Endodermal cell (in vitro differentiated cells): ENCODE measurements at regions not wholly inside any gene's neighbourhood (a gene's known extent, or its start where the extent isn't known, plus 50 kb on each side); places are given as distances from the start of the nearest gene placed in this dataset.

Experiments
- DNase-seq: peaks from one replicate; pipeline ENCODE4 v3.0.0-alpha.2; 2017
- H3K27ac ChIP-seq: 2 replicates; pipeline ENCODE4 v1.5.1; 2013; ENCODE audit warnings: mild to moderate bottlenecking, low read depth, low read length, moderate library complexity
- H3K27me3 ChIP-seq: 2 replicates; pipeline ENCODE4 v1.6.1; 2013; ENCODE audit warnings: mild to moderate bottlenecking, low read length, moderate library complexity; ENCODE audit not compliant: insufficient read depth, control insufficient read depth, poor library complexity, severe bottlenecking
- H3K36me3 ChIP-seq: 2 replicates; pipeline ENCODE4 v1.7.0; 2013; ENCODE audit warnings: mild to moderate bottlenecking, low read length, moderate library complexity; ENCODE audit not compliant: control insufficient read depth, insufficient read depth
- H3K4me1 ChIP-seq: one replicate; pipeline ENCODE4 v1.7.0; 2013; ENCODE audit warnings: low read length; ENCODE audit not compliant: control insufficient read depth, insufficient read depth
- H3K4me3 ChIP-seq: 2 replicates; pipeline ENCODE4 v1.5.1; 2013; ENCODE audit warnings: mild to moderate bottlenecking, low read length, moderate library complexity
- H3K9ac ChIP-seq: 2 replicates; pipeline ENCODE4 v1.6.1; 2013; ENCODE audit warnings: mild to moderate bottlenecking, low read length, moderate library complexity; ENCODE audit not compliant: poor library complexity, severe bottlenecking; ENCODE audit errors: extremely low read depth
- H3K9me3 ChIP-seq: 2 replicates; pipeline ENCODE4 v1.6.1; 2013; ENCODE audit warnings: mild to moderate bottlenecking, low read length, moderate library complexity; ENCODE audit not compliant: control insufficient read depth
- H3K27ac Mint-ChIP-seq: 2 replicates; pipeline ENCODE4 v1.8.0; 2020; ENCODE audit warnings: mixed read lengths
- H3K27me3 Mint-ChIP-seq: 2 replicates; pipeline ENCODE4 v1.8.0; 2021; ENCODE audit warnings: mild to moderate bottlenecking, mixed read lengths; ENCODE audit not compliant: insufficient read depth
- H3K36me3 Mint-ChIP-seq: 2 replicates; pipeline ENCODE4 v1.8.0; 2020; ENCODE audit warnings: low read depth, mixed read lengths
- H3K4me1 Mint-ChIP-seq: 2 replicates; pipeline ENCODE4 v1.8.0; 2020; ENCODE audit warnings: mixed read lengths
- H3K4me3 Mint-ChIP-seq: 2 replicates; pipeline ENCODE4 v1.8.0; 2020; ENCODE audit warnings: mild to moderate bottlenecking, moderate library complexity, mixed read lengths
- H3K9me3 Mint-ChIP-seq: 2 replicates; pipeline ENCODE4 v1.8.0; 2020; ENCODE audit warnings: mild to moderate bottlenecking, mixed read lengths
- CTCF ChIP-seq: fragments of 200-600 bp; sonication (generic); conservative IDR thresholded peaks from 2 replicates; pipeline ENCODE4 v1.5.0; 2021; ENCODE audit warnings: antibody characterized with exemption, mild to moderate bottlenecking
- WGBS, 2 experiments: methylation state at CpG; one replicate each; pipeline versions ENCODE4 v1.1.5 to v1.1.7; 2013; ENCODE audit warnings: missing lambda C conversion rate in 2 of 2, mixed read lengths in 1 of 2; ENCODE audit not compliant: insufficient coverage in 1 of 2, insufficient read length in 1 of 2; 5-methylcytosine and 5-hydroxymethylcytosine counted together

GRCh38 chr13:73433458-73433857 lies 374.7 kb downstream of the KLF5 start:
- no peaks in the 10 kb centered on the region for H3K36me3 Mint-ChIP-seq
- no peak for TF ChIP-seq CTCF
- no peak for DNase-seq
- peaks cover 18% of the 10 kb centered on the region for H3K9me3 ChIP-seq
- WGBS, 2 experiments: 97 to 100% methylated on average over 1 of the region's 1 CpG
- H3K4me1 ChIP-seq: no peaks in the 10 kb centered on the region
- H3K27me3 ChIP-seq: no peaks in the 10 kb centered on the region
- H3K4me1 Mint-ChIP-seq: no peaks in the 10 kb centered on the region
- H3K9ac ChIP-seq: no peak overlapping the region
- no peak overlapping the region for H3K27ac Mint-ChIP-seq
- no peak overlapping the region for H3K4me3 Mint-ChIP-seq
- no peak overlapping the region for H3K4me3 ChIP-seq
- no peak overlapping the region for H3K27ac ChIP-seq
- H3K36me3 ChIP-seq: no peaks in the 10 kb centered on the region
- H3K27me3 Mint-ChIP-seq: no peaks in the 10 kb centered on the region
- H3K9me3 Mint-ChIP-seq: peaks cover 15% of the 10 kb centered on the region

GRCh38 chr13:73429701-73430100 lies 370.9 kb downstream of the KLF5 start:
- no peaks in the 10 kb centered on the region for H3K9me3 ChIP-seq
- H3K4me1 Mint-ChIP-seq: no peaks in the 10 kb centered on the region
- H3K27me3 ChIP-seq: no peaks in the 10 kb centered on the region
- no peak overlapping the region for H3K27ac ChIP-seq
- H3K4me3 ChIP-seq: no peak overlapping the region
- peaks cover 2% of the 10 kb centered on the region for H3K9me3 Mint-ChIP-seq
- no peak overlapping the region for H3K27ac Mint-ChIP-seq
- no peak overlapping the region for H3K9ac ChIP-seq
- no peak overlapping the region for H3K4me3 Mint-ChIP-seq
- H3K36me3 ChIP-seq: no peaks in the 10 kb centered on the region
- WGBS, 2 experiments: 100% methylated on average over 1 of the region's 1 CpG
- DNase-seq: no peak
- no peaks in the 10 kb centered on the region for H3K36me3 Mint-ChIP-seq
- no peak for TF ChIP-seq CTCF
- H3K4me1 ChIP-seq: no peaks in the 10 kb centered on the region
- no peaks in the 10 kb centered on the region for H3K27me3 Mint-ChIP-seq

GRCh38 chr13:73428706-73429105 lies 369.9 kb downstream of the KLF5 start:
- WGBS, 2 experiments: 96 to 100% methylated on average over 1 of the region's 1 CpG
- Histone ChIP-seq H3K4me1 (no peaks in the 10 kb centered on the region), H3K9ac (no peak overlapping the region), H3K27ac (no peak overlapping the region), H3K9me3 (no peaks in the 10 kb centered on the region), H3K36me3 (no peaks in the 10 kb centered on the region), H3K27me3 (no peaks in the 10 kb centered on the region), H3K4me3 (no peak overlapping the region)
- H3K27ac Mint-ChIP-seq: no peak overlapping the region
- H3K4me1 Mint-ChIP-seq: no peaks in the 10 kb centered on the region
- no peaks in the 10 kb centered on the region for H3K27me3 Mint-ChIP-seq
- DNase-seq: no peak
- H3K4me3 Mint-ChIP-seq: no peak overlapping the region
- H3K9me3 Mint-ChIP-seq: peaks cover 2% of the 10 kb centered on the region
- H3K36me3 Mint-ChIP-seq: no peaks in the 10 kb centered on the region
- no peak for TF ChIP-seq CTCF
